ENCODE measurements at regions not wholly inside any gene's neighbourhood (a gene's known extent, or its start where the extent isn't known, plus 50 kb on each side); places are given as distances from the start of the nearest gene placed in this dataset.

DNA sequence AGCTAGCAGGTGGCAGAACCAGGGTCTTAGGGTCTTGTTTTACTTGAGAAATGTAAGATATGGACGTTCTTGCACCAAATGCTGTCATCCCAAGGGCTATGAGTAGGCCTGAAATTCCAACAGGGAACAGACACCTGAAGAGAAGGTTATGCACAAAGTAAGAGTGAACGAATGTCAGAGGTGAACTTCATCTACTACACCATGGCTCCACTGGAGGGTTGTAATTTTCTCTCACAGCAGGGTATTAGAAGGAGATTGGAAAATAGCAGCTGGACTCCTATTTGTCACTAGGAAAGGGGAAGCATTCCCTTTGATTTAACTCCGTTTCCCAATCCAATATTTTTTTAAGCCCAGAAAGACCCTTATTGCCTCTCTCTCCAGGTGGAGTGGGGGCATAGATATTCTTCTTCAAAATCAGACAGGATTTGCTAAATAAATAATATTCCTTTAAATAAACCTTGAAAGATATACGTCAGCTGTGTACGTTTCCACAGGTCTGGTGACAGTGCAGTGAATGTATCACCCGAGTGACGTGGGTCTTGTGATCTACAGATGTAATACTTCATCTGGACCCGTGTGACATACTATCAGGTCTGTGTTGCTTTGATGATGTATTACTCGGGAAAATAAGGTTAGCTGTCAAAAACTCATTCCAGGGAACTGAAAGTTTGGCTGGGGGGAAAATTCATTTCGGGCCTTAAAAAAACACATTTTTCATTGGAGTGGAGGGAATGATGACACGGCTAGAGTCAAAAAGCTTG, 302.6 kb downstream of the CHL1 start:
- TF ChIP-seq, protein P1, sequence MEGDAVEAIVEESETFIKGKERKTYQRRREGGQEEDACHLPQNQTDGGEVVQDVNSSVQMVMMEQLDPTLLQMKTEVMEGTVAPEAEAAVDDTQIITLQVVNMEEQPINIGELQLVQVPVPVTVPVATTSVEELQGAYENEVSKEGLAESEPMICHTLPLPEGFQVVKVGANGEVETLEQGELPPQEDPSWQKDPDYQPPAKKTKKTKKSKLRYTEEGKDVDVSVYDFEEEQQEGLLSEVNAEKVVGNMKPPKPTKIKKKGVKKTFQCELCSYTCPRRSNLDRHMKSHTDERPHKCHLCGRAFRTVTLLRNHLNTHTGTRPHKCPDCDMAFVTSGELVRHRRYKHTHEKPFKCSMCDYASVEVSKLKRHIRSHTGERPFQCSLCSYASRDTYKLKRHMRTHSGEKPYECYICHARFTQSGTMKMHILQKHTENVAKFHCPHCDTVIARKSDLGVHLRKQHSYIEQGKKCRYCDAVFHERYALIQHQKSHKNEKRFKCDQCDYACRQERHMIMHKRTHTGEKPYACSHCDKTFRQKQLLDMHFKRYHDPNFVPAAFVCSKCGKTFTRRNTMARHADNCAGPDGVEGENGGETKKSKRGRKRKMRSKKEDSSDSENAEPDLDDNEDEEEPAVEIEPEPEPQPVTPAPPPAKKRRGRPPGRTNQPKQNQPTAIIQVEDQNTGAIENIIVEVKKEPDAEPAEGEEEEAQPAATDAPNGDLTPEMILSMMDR (IDR thresholded peaks at IDR 0.05; ENCODE audit: insufficient read depth, low read length, poor library complexity, severe bottlenecking): no peak
- TF ChIP-seq EZH2phosphoT487 (conservative IDR thresholded peaks at IDR 0.05; ENCODE audit: low read length): no peak
